ENCODE measurements at regions not wholly inside any gene's neighbourhood (a gene's known extent, or its start where the extent isn't known, plus 50 kb on each side); places are given as distances from the start of the nearest gene placed in this dataset.
"Not testable (repeated sequence)": the region's sequence is repeated elsewhere in the genome, so short reads cannot be mapped to it uniquely, and the experiment has no call there.

GRCh38 chr16:87048730-87049115 lies 268.5 kb downstream of the C16orf95 start:
- DNase-seq (ENCODE audit: low spot score): no peak

GRCh38 chr16:87049216-87049615 lies 268.0 kb downstream of the C16orf95 start:
- DNase-seq (ENCODE audit: low spot score): not testable (repeated sequence)

GRCh38 chr16:87050142-87050541 lies 267.1 kb downstream of the C16orf95 start:
- DNase-seq (ENCODE audit: low spot score): no peak

GRCh38 chr16:87051526-87052320 lies 265.5 kb downstream of the C16orf95 start:
- no peak for DNase-seq (ENCODE audit: low spot score)

- no peak for DNase-seq (ENCODE audit: low spot score)
Measured at GRCh38 chr16:87052506-87052905, 264.7 kb downstream of the C16orf95 start.

- DNase-seq (ENCODE audit: low spot score): no peak
Measured at GRCh38 chr16:87053016-87053982, 263.9 kb downstream of the C16orf95 start.

- no peak for DNase-seq (ENCODE audit: low spot score)
Measured at GRCh38 chr16:87054154-87054553, 263.0 kb downstream of the C16orf95 start.

GRCh38 chr16:87054856-87055255 lies 262.3 kb downstream of the C16orf95 start:
- DNase-seq (ENCODE audit: low spot score): no peak

- DNase-seq (ENCODE audit: low spot score): no peak
Measured at GRCh38 chr16:87056083-87056482, 261.1 kb downstream of the C16orf95 start.

- no peak for DNase-seq (ENCODE audit: low spot score)
Measured at GRCh38 chr16:87056551-87056950, 260.6 kb downstream of the C16orf95 start.

GRCh38 chr16:87057211-87057881 lies 259.8 kb downstream of the C16orf95 start:
- DNase-seq (ENCODE audit: low spot score): no peak

- DNase-seq (ENCODE audit: low spot score): no peak
Measured at GRCh38 chr16:87057951-87058560, 259.1 kb downstream of the C16orf95 start.

- DNase-seq (ENCODE audit: low spot score): no peak
Measured at GRCh38 chr16:87058728-87059250, 258.4 kb downstream of the C16orf95 start.

- DNase-seq (ENCODE audit: low spot score): peak; percentile 57
Measured at GRCh38 chr16:87060034-87060986, 256.9 kb downstream of the C16orf95 start.

GRCh38 chr16:87061243-87061920 lies 255.8 kb downstream of the C16orf95 start:
- no peak for DNase-seq (ENCODE audit: low spot score)

GRCh38 chr16:87062569-87063442 lies 254.4 kb downstream of the C16orf95 start:
- peak; percentile 68 for DNase-seq (ENCODE audit: low spot score)

- no peak for DNase-seq (ENCODE audit: low spot score)
Measured at GRCh38 chr16:87063543-87063942, 253.6 kb downstream of the C16orf95 start.

GRCh38 chr16:87064731-87065445 lies 252.3 kb downstream of the C16orf95 start:
- no peak for DNase-seq (ENCODE audit: low spot score)

Measured in H4 (cell line).